B cell (primary cell): ENCODE measurements at regions not wholly inside any gene's neighbourhood (a gene's known extent, or its start where the extent isn't known, plus 50 kb on each side); places are given as distances from the start of the nearest gene placed in this dataset.

Experiments
- CTCF ChIP-seq: fragments of 200-600 bp; IDR thresholded peaks from one replicate; pipeline ENCODE4 v1.8.0; 2022; ENCODE audit warnings: antibody characterized with exemption, mild to moderate bottlenecking
- EZH2 ChIP-seq: IDR thresholded peaks from 2 replicates; pipeline ENCODE4 v1.6.1; 2012; ENCODE audit warnings: borderline replicate concordance, low read depth, mild to moderate bottlenecking, moderate library complexity, low read length; ENCODE audit not compliant: insufficient read depth, poor library complexity, severe bottlenecking

- TF ChIP-seq CTCF = no peak
- TF ChIP-seq EZH2 = no peak
These were observed 2167.2 kb upstream of the C9orf72 start for GRCh38 chr9:29740518-29740917.
